MM.1S (cell line): ENCODE measurements at regions not wholly inside any gene's neighbourhood (a gene's known extent, or its start where the extent isn't known, plus 50 kb on each side); places are given as distances from the start of the nearest gene placed in this dataset.

Experiments
- DNase-seq: peaks from one replicate; pipeline ENCODE4 v3.0.0-alpha.2; 2015
- H2AFZ ChIP-seq: fragments of 300-600 bp; sonication (generic); 2 replicates; pipeline ENCODE4 v1.6.0; 2016; ENCODE audit warnings: antibody characterized with exemption, low read length
- H3F3A ChIP-seq: fragments of 300-600 bp; sonication (generic); 2 replicates; pipeline ENCODE4 v1.6.1; 2016; ENCODE audit warnings: mild to moderate bottlenecking, antibody characterized with exemption, low read length, moderate library complexity, mixed read lengths; ENCODE audit not compliant: insufficient read depth
- H3K27ac ChIP-seq: fragments of 300-600 bp; sonication (generic); 2 replicates; pipeline ENCODE4 v1.5.1; 2016; ENCODE audit warnings: mild to moderate bottlenecking, low read length
- H3K27me3 ChIP-seq: fragments of 300-600 bp; sonication (generic); replicated peaks from 2 replicates; pipeline ENCODE4 v1.6.0; 2016; ENCODE audit warnings: low read length; ENCODE audit not compliant: insufficient read depth
- H3K36me3 ChIP-seq: fragments of 300-600 bp; sonication (generic); replicated peaks from 2 replicates; pipeline ENCODE4 v1.6.1; 2016; ENCODE audit warnings: mild to moderate bottlenecking, low read length, mixed read lengths; ENCODE audit not compliant: insufficient read depth
- H3K4me1 ChIP-seq: fragments of 300-600 bp; sonication (generic); 2 replicates; pipeline ENCODE4 v1.6.1; 2016; ENCODE audit warnings: low read length, mixed read lengths
- H3K4me2 ChIP-seq: fragments of 300-600 bp; sonication (generic); 2 replicates; pipeline ENCODE4 v1.6.0; 2016; ENCODE audit warnings: low read depth, low read length
- H3K4me3 ChIP-seq: fragments of 300-600 bp; sonication (generic); 2 replicates; pipeline ENCODE4 v1.5.1; 2016; ENCODE audit warnings: low read length, mixed read lengths
- H3K79me2 ChIP-seq: fragments of 300-600 bp; sonication (generic); 2 replicates; pipeline ENCODE4 v1.6.1; 2016; ENCODE audit warnings: mixed run types, low read length, mixed read lengths
- H3K9ac ChIP-seq: fragments of 300-600 bp; sonication (generic); 2 replicates; pipeline ENCODE4 v1.6.1; 2016; ENCODE audit warnings: low read length, mixed read lengths
- H3K9me2 ChIP-seq: fragments of 300-600 bp; sonication (generic); replicated peaks from 2 replicates; pipeline ENCODE4 v1.6.1; 2016; ENCODE audit warnings: mild to moderate bottlenecking, low read length, mixed read lengths; ENCODE audit not compliant: insufficient read depth
- H3K9me3 ChIP-seq: fragments of 300-600 bp; sonication (generic); replicated peaks from 2 replicates; pipeline ENCODE4 v1.6.1; 2016; ENCODE audit warnings: mild to moderate bottlenecking, low read length, mixed read lengths; ENCODE audit not compliant: insufficient read depth
- H4K20me1 ChIP-seq: fragments of 300-600 bp; sonication (generic); 2 replicates; pipeline ENCODE4 v1.6.1; 2016; ENCODE audit warnings: mild to moderate bottlenecking, low read length, moderate library complexity, mixed read lengths; ENCODE audit not compliant: insufficient read depth
- EZH2 ChIP-seq: fragments of 300-600 bp; sonication (generic); optimal IDR thresholded peaks from 2 replicates; pipeline ENCODE3; 2017; ENCODE audit warnings: low read depth, mild to moderate bottlenecking, antibody characterized with exemption, low read length, mixed read lengths
- EZH2phosphoT487 ChIP-seq: fragments of 300-600 bp; sonication (generic); IDR thresholded peaks from 2 replicates; pipeline ENCODE4 v1.6.1; 2018; ENCODE audit warnings: antibody characterized with exemption, low read length
- TF ChIP-seq, protein P1 (sequence below): fragments of 300-600 bp; sonication (generic); IDR thresholded peaks from 2 replicates; pipeline ENCODE4 v1.5.1; 2016; ENCODE audit warnings: antibody characterized with exemption, low read length, mixed read lengths

GRCh38 chr1:103365860-103366569, 159.5 kb upstream of the RNPC3 start:
- H3K36me3 ChIP-seq = no peaks in the 10 kb centered on the region
- no peak overlapping the region for H3K4me3 ChIP-seq
- H2AFZ ChIP-seq = no peak overlapping the region
- no peaks in the 10 kb centered on the region for H3F3A ChIP-seq
- no peaks in the 10 kb centered on the region for H3K9me3 ChIP-seq
- no peak overlapping the region for H3K9ac ChIP-seq
- H3K9me2 ChIP-seq = no peaks in the 10 kb centered on the region
- H3K27me3 ChIP-seq = no peaks in the 10 kb centered on the region
- H4K20me1 ChIP-seq = no peaks in the 10 kb centered on the region
- H3K4me1 ChIP-seq = no peaks in the 10 kb centered on the region
- H3K27ac ChIP-seq = no peak overlapping the region
- no peak for DNase-seq
- TF ChIP-seq, protein P1, sequence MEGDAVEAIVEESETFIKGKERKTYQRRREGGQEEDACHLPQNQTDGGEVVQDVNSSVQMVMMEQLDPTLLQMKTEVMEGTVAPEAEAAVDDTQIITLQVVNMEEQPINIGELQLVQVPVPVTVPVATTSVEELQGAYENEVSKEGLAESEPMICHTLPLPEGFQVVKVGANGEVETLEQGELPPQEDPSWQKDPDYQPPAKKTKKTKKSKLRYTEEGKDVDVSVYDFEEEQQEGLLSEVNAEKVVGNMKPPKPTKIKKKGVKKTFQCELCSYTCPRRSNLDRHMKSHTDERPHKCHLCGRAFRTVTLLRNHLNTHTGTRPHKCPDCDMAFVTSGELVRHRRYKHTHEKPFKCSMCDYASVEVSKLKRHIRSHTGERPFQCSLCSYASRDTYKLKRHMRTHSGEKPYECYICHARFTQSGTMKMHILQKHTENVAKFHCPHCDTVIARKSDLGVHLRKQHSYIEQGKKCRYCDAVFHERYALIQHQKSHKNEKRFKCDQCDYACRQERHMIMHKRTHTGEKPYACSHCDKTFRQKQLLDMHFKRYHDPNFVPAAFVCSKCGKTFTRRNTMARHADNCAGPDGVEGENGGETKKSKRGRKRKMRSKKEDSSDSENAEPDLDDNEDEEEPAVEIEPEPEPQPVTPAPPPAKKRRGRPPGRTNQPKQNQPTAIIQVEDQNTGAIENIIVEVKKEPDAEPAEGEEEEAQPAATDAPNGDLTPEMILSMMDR = no peak
- H3K4me2 ChIP-seq = no peak overlapping the region
- H3K79me2 ChIP-seq = no peaks in the 10 kb centered on the region

GRCh38 chr1:103363008-103363365, 162.5 kb upstream of the RNPC3 start:
- Histone ChIP-seq H3K36me3 (no peaks in the 10 kb centered on the region), H3K27me3 (no peaks in the 10 kb centered on the region), H3K79me2 (no peaks in the 10 kb centered on the region), H3K4me3 (no peak overlapping the region), H3K4me1 (no peaks in the 10 kb centered on the region), H3K9me2 (no peaks in the 10 kb centered on the region), H3K9ac (no peak overlapping the region), H4K20me1 (no peaks in the 10 kb centered on the region), H3F3A (no peaks in the 10 kb centered on the region), H3K27ac (no peak overlapping the region), H2AFZ (no peak overlapping the region), H3K4me2 (no peak overlapping the region), H3K9me3 (no peaks in the 10 kb centered on the region)
- no peak for DNase-seq
- TF ChIP-seq EZH2 (no peak), EZH2phosphoT487 (no peak)
- TF ChIP-seq, protein P1 = no peak

DNA sequence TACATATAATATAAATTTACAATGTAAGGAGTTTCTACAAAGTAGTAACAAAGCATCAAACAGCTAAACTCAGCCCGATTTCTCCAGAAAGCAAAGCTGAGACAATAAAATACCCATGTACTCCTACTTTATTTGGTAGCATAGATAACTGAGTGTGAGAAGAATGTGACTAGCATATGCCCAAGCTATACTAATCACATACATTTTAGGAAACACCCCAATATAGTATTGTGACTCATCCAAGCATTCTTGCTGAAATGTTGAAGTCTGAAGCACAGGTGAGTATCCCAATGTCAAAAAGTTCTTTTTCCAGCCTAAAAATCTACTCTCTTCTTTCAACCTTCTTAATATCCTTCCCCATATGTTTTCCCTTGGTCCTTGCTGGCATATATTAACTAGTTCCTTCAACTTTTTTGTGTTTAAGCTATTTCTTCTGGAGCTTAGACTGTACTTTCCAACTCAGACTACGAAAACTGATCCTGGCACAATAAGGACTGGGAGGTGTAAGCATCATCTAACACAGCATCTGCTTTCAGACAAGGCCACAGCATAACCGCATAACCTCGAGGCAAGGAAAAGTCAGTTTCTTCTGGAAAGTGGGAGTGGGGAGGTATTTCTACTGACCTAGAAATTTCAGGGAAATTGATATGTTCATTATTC, 163.0 kb upstream of the RNPC3 start:
- no peak overlapping the region for H3K4me3 ChIP-seq
- H2AFZ ChIP-seq = no peak overlapping the region
- no peaks in the 10 kb centered on the region for H3K9me3 ChIP-seq
- H3K9ac ChIP-seq = no peak overlapping the region
- H3F3A ChIP-seq = no peaks in the 10 kb centered on the region
- no peak overlapping the region for H3K4me2 ChIP-seq
- no peaks in the 10 kb centered on the region for H4K20me1 ChIP-seq
- no peaks in the 10 kb centered on the region for H3K4me1 ChIP-seq
- no peaks in the 10 kb centered on the region for H3K9me2 ChIP-seq
- TF ChIP-seq, protein P1 = no peak
- no peak for TF ChIP-seq EZH2phosphoT487
- no peak for TF ChIP-seq EZH2
- H3K36me3 ChIP-seq = no peaks in the 10 kb centered on the region
- DNase-seq = no peak
- H3K27me3 ChIP-seq = no peaks in the 10 kb centered on the region
- H3K27ac ChIP-seq = no peak overlapping the region
- no peaks in the 10 kb centered on the region for H3K79me2 ChIP-seq
